ENCODE measurements at regions not wholly inside any gene's neighbourhood (a gene's known extent, or its start where the extent isn't known, plus 50 kb on each side); places are given as distances from the start of the nearest gene placed in this dataset.
"Not testable (repeated sequence)": the region's sequence is repeated elsewhere in the genome, so short reads cannot be mapped to it uniquely, and the experiment has no call there.

- H3K36me3 ChIP-seq, result no peaks in the 10 kb centered on the region
- H3K27me3 ChIP-seq, result no peaks in the 10 kb centered on the region
- no peak overlapping the region for H3K27ac ChIP-seq
- H3K9me3 ChIP-seq, result no peaks in the 10 kb centered on the region
- DNase-seq (ENCODE audit: low spot score in 2 of 2), result no peak
- WGBS, 2 donors, result 74 to 75% methylated on average over 3 of the region's 3 CpGs
- H3K4me3 ChIP-seq, result no peak overlapping the region
- no peaks in the 10 kb centered on the region for H3K4me1 ChIP-seq
- TF ChIP-seq CTCF (IDR thresholded peaks at IDR 0.05), result no peak
- no peak for TF ChIP-seq EP300 (IDR thresholded peaks at IDR 0.05)
- TF ChIP-seq POLR2A (IDR thresholded peaks at IDR 0.05), result no peak
These were observed 125.3 kb downstream of the CCNG2 start for GRCh38 chr4:77282305-77282704.

GRCh38 chr4:77284036-77284435 lies 127.0 kb downstream of the CCNG2 start:
- Histone ChIP-seq H3K27me3 (no peaks in the 10 kb centered on the region), H3K4me1 (no peaks in the 10 kb centered on the region), H3K36me3 (no peaks in the 10 kb centered on the region), H3K9me3 (no peaks in the 10 kb centered on the region), H3K27ac (no peak overlapping the region), H3K4me3 (no peak overlapping the region)
- no peak for DNase-seq (ENCODE audit: low spot score in 2 of 2)
- no peak for TF ChIP-seq CTCF (IDR thresholded peaks at IDR 0.05)
- TF ChIP-seq POLR2A (IDR thresholded peaks at IDR 0.05), result no peak
- no peak for TF ChIP-seq EP300 (IDR thresholded peaks at IDR 0.05)
- 0 to 75% methylated on average over 2 of the region's 2 CpGs for WGBS, 2 donors

- no peak for DNase-seq (ENCODE audit: low spot score in 2 of 2)
- Histone ChIP-seq H3K36me3 (no peaks in the 10 kb centered on the region), H3K27me3 (no peaks in the 10 kb centered on the region), H3K4me3 (no peak overlapping the region), H3K4me1 (no peaks in the 10 kb centered on the region), H3K9me3 (no peaks in the 10 kb centered on the region), H3K27ac (no peak overlapping the region)
- 81 to 91% methylated on average over 1 of the region's 1 CpG for WGBS, 2 donors
- TF ChIP-seq POLR2A (IDR thresholded peaks at IDR 0.05) (no peak), EP300 (IDR thresholded peaks at IDR 0.05) (no peak), CTCF (IDR thresholded peaks at IDR 0.05) (no peak)
These were observed 129.9 kb downstream of the CCNG2 start for GRCh38 chr4:77286906-77287305.

- TF ChIP-seq CTCF (IDR thresholded peaks at IDR 0.05) (no peak), EP300 (IDR thresholded peaks at IDR 0.05) (no peak), POLR2A (IDR thresholded peaks at IDR 0.05) (no peak)
- no peak for DNase-seq (ENCODE audit: low spot score in 2 of 2)
These were observed 136.4 kb downstream of the CCNG2 start for GRCh38 chr4:77293426-77293825.

GRCh38 chr4:77300996-77301395 lies 144.0 kb downstream of the CCNG2 start:
- H3K27me3 ChIP-seq; H3K4me1 ChIP-seq; H3K4me3 ChIP-seq; H3K36me3 ChIP-seq; H3K27ac ChIP-seq; DNase-seq (ENCODE audit: low spot score in 2 of 2); H3K9me3 ChIP-seq: not testable (repeated sequence)
- WGBS, 2 donors, result 38 to 49% methylated on average over 3 of the region's 3 CpGs

More at GRCh38 chr4:77293426-77293825, 136.4 kb downstream of the CCNG2 start:
- Histone ChIP-seq H3K9me3 (peaks cover 0 to 19% (median 0%) of the 10 kb centered on the region in 4 donors), H3K27ac (no peak overlapping the region), H3K36me3 (no peaks in the 10 kb centered on the region), H3K27me3 (no peaks in the 10 kb centered on the region), H3K4me3 (no peak overlapping the region), H3K4me1 (no peaks in the 10 kb centered on the region)

GRCh38 chr4:77305766-77306165 lies 148.8 kb downstream of the CCNG2 start:
- no peak for DNase-seq (ENCODE audit: low spot score in 2 of 2)
- TF ChIP-seq CTCF (IDR thresholded peaks at IDR 0.05), result no peak
- no peak for TF ChIP-seq EP300 (IDR thresholded peaks at IDR 0.05)
- H3K27me3 ChIP-seq, result no peaks in the 10 kb centered on the region
- no peak overlapping the region for H3K4me3 ChIP-seq
- no peaks in the 10 kb centered on the region for H3K9me3 ChIP-seq
- no peak overlapping the region for H3K27ac ChIP-seq
- 47 to 75% methylated on average over 2 of the region's 2 CpGs for WGBS, 2 donors
- H3K36me3 ChIP-seq, result no peaks in the 10 kb centered on the region
- H3K4me1 ChIP-seq, result no peaks in the 10 kb centered on the region
